SU-DHL-6 (cell line): ENCODE measurements at regions not wholly inside any gene's neighbourhood (a gene's known extent, or its start where the extent isn't known, plus 50 kb on each side); places are given as distances from the start of the nearest gene placed in this dataset.

Experiments
- CTCF ChIP-seq: fragments of 200-600 bp; sonication (generic); IDR thresholded peaks from one replicate; pipeline ENCODE4 v1.5.1; 2017; ENCODE audit warnings: antibody characterized with exemption, mild to moderate bottlenecking, low read length, moderate library complexity; ENCODE audit not compliant: insufficient read depth, poor library complexity, severe bottlenecking
- EZH2phosphoT487 ChIP-seq: fragments of 200-600 bp; sonication (generic), shearing (Covaris generic); conservative IDR thresholded peaks from 2 replicates; pipeline ENCODE4 v1.6.1; 2018; ENCODE audit warnings: mild to moderate bottlenecking, antibody characterized with exemption, low read length, moderate library complexity, mixed read lengths

- no peak for TF ChIP-seq CTCF
- TF ChIP-seq EZH2phosphoT487: no peak
These were observed 163.3 kb upstream of the RALGAPA2 start for GRCh38 chr20:20875716-20876115.
